ENCODE measurements at regions not wholly inside any gene's neighbourhood (a gene's known extent, or its start where the extent isn't known, plus 50 kb on each side); places are given as distances from the start of the nearest gene placed in this dataset.

DNA sequence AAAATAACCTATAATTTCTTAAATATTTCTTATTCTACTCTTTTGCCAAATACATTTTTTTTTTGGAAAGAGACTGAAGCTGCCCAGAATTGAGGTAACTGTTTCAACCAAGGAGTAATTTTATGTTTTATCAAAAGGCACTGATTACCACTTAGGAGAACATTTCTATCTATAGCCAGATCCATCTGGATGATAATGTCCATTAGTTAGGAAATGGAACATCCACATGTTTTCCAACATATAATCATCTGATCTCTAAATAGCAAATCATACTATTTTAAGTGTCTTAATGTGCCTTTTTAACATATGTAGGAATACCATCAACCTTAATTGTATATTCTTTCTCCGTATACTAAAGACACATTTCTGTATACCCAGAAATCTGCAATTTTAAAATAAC lies 1068.9 kb downstream of the NXPH1 start:
- Mint-ChIP-seq H3K36me3 (ENCODE audit: unreplicated experiment) (no peaks in the 10 kb centered on the region), H3K9me3 (ENCODE audit: unreplicated experiment) (no peaks in the 10 kb centered on the region), H3K27me3 (ENCODE audit: unreplicated experiment) (no peaks in the 10 kb centered on the region), H3K4me1 (ENCODE audit: unreplicated experiment) (no peaks in the 10 kb centered on the region), H3K27ac (ENCODE audit: unreplicated experiment) (no peak overlapping the region), H3K4me3 (ENCODE audit: unreplicated experiment) (no peak overlapping the region)
- DNase-seq (ENCODE audit: extremely low spot score, unreplicated experiment) = no peak
- TF ChIP-seq, protein P1, sequence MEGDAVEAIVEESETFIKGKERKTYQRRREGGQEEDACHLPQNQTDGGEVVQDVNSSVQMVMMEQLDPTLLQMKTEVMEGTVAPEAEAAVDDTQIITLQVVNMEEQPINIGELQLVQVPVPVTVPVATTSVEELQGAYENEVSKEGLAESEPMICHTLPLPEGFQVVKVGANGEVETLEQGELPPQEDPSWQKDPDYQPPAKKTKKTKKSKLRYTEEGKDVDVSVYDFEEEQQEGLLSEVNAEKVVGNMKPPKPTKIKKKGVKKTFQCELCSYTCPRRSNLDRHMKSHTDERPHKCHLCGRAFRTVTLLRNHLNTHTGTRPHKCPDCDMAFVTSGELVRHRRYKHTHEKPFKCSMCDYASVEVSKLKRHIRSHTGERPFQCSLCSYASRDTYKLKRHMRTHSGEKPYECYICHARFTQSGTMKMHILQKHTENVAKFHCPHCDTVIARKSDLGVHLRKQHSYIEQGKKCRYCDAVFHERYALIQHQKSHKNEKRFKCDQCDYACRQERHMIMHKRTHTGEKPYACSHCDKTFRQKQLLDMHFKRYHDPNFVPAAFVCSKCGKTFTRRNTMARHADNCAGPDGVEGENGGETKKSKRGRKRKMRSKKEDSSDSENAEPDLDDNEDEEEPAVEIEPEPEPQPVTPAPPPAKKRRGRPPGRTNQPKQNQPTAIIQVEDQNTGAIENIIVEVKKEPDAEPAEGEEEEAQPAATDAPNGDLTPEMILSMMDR (IDR thresholded peaks at IDR 0.05) = no peak

DNA sequence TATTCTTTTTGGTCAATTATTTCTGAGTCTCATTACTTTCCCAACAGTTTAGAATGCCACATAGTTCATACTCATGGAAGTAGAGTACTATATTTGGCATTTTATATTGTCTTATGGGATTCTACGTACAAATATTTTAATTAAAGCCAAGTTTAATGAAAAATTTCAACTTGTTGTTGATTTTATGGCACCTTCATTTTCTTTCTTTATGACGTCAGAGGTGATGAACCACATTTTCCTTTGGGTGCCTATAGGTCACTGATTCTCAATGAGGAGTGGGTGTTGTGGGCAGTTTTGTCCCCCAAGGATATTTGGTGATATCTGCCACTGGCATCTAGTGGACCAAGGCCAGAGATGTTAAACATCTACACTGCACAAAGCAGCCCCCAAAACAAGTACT lies 1071.3 kb downstream of the NXPH1 start:
- no peak overlapping the region for H3K27ac Mint-ChIP-seq (ENCODE audit: unreplicated experiment)

GRCh38 chr7:9505516-9505915 lies 1072.1 kb downstream of the NXPH1 start:
- H3K4me1 Mint-ChIP-seq (ENCODE audit: unreplicated experiment) = no peaks in the 10 kb centered on the region
- no peaks in the 10 kb centered on the region for H3K27me3 Mint-ChIP-seq (ENCODE audit: unreplicated experiment)
- no peak overlapping the region for H3K27ac Mint-ChIP-seq (ENCODE audit: unreplicated experiment)
- no peaks in the 10 kb centered on the region for H3K36me3 Mint-ChIP-seq (ENCODE audit: unreplicated experiment)
- H3K9me3 Mint-ChIP-seq (ENCODE audit: unreplicated experiment) = no peaks in the 10 kb centered on the region
- no peak for DNase-seq (ENCODE audit: extremely low spot score, unreplicated experiment)
- no peak overlapping the region for H3K4me3 Mint-ChIP-seq (ENCODE audit: unreplicated experiment)
- TF ChIP-seq, protein P1 (IDR thresholded peaks at IDR 0.05) = no peak

More for the DNA sequence above, 1071.3 kb downstream of the NXPH1 start:
- DNase-seq (ENCODE audit: extremely low spot score, unreplicated experiment) = no peak
- H3K4me3 Mint-ChIP-seq (ENCODE audit: unreplicated experiment) = no peak overlapping the region
- H3K36me3 Mint-ChIP-seq (ENCODE audit: unreplicated experiment) = no peaks in the 10 kb centered on the region
- TF ChIP-seq, protein P1 (IDR thresholded peaks at IDR 0.05) = no peak
- H3K4me1 Mint-ChIP-seq (ENCODE audit: unreplicated experiment) = no peaks in the 10 kb centered on the region
- H3K27me3 Mint-ChIP-seq (ENCODE audit: unreplicated experiment) = no peaks in the 10 kb centered on the region
- no peaks in the 10 kb centered on the region for H3K9me3 Mint-ChIP-seq (ENCODE audit: unreplicated experiment)

- Mint-ChIP-seq H3K4me1 (ENCODE audit: unreplicated experiment) (no peaks in the 10 kb centered on the region), H3K36me3 (ENCODE audit: unreplicated experiment) (no peaks in the 10 kb centered on the region), H3K27ac (ENCODE audit: unreplicated experiment) (no peak overlapping the region), H3K4me3 (ENCODE audit: unreplicated experiment) (no peak overlapping the region), H3K27me3 (ENCODE audit: unreplicated experiment) (no peaks in the 10 kb centered on the region), H3K9me3 (ENCODE audit: unreplicated experiment) (no peaks in the 10 kb centered on the region)
- DNase-seq (ENCODE audit: extremely low spot score, unreplicated experiment) = no peak
- TF ChIP-seq, protein P1 (IDR thresholded peaks at IDR 0.05) = no peak
These were observed 1073.9 kb downstream of the NXPH1 start for GRCh38 chr7:9507290-9507689.

DNA sequence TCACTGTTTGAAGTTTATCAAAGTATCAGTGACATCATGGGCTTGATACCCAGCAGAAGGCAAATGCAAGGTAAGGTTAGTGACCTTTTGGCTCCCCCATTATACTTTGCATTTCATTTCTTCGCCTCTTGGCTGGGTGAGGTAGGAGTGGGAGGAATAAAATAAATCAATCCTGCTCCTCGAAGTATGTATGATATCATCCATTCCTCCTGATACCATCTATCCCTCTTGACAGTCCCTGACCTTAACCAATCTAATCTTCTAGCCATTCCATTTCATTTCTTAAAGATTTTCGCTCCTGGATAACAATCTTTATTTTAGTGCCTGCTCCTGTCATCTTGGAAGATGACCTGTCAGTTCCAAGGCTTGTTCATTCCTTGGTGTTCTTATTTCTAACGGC lies 1083.3 kb downstream of the NXPH1 start:
- Mint-ChIP-seq H3K27me3 (ENCODE audit: unreplicated experiment) (no peaks in the 10 kb centered on the region), H3K4me1 (ENCODE audit: unreplicated experiment) (no peaks in the 10 kb centered on the region), H3K27ac (ENCODE audit: unreplicated experiment) (no peak overlapping the region), H3K36me3 (ENCODE audit: unreplicated experiment) (no peaks in the 10 kb centered on the region), H3K9me3 (ENCODE audit: unreplicated experiment) (peaks cover 4% of the 10 kb centered on the region), H3K4me3 (ENCODE audit: unreplicated experiment) (no peak overlapping the region)
- DNase-seq (ENCODE audit: extremely low spot score, unreplicated experiment) = no peak
- TF ChIP-seq, protein P1 (IDR thresholded peaks at IDR 0.05) = no peak
